ENCODE measurements at regions not wholly inside any gene's neighbourhood (a gene's known extent, or its start where the extent isn't known, plus 50 kb on each side); places are given as distances from the start of the nearest gene placed in this dataset.

- TF ChIP-seq, protein P1, sequence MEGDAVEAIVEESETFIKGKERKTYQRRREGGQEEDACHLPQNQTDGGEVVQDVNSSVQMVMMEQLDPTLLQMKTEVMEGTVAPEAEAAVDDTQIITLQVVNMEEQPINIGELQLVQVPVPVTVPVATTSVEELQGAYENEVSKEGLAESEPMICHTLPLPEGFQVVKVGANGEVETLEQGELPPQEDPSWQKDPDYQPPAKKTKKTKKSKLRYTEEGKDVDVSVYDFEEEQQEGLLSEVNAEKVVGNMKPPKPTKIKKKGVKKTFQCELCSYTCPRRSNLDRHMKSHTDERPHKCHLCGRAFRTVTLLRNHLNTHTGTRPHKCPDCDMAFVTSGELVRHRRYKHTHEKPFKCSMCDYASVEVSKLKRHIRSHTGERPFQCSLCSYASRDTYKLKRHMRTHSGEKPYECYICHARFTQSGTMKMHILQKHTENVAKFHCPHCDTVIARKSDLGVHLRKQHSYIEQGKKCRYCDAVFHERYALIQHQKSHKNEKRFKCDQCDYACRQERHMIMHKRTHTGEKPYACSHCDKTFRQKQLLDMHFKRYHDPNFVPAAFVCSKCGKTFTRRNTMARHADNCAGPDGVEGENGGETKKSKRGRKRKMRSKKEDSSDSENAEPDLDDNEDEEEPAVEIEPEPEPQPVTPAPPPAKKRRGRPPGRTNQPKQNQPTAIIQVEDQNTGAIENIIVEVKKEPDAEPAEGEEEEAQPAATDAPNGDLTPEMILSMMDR (IDR thresholded peaks at IDR 0.05) = no peak
- no peak for TF ChIP-seq POLR2A (IDR thresholded peaks at IDR 0.05)
- TF ChIP-seq POLR2AphosphoS5 (IDR thresholded peaks at IDR 0.05) = no peak
Observed at GRCh38 chr7:98565103-98565502, 52.0 kb upstream of the NPTX2 start.
